SU-DHL-6 (cell line): ENCODE measurements at regions not wholly inside any gene's neighbourhood (a gene's known extent, or its start where the extent isn't known, plus 50 kb on each side); places are given as distances from the start of the nearest gene placed in this dataset.
"Not testable (repeated sequence)": the region's sequence is repeated elsewhere in the genome, so short reads cannot be mapped to it uniquely, and the experiment has no call there.

ENCODE experiments used
- H2AFZ ChIP-seq: fragments of 200-600 bp; sonication (generic); 2 replicates; pipeline ENCODE4 v1.6.1; 2014; ENCODE audit warnings: low read depth, mild to moderate bottlenecking, moderate library complexity, mixed read lengths, antibody characterized with exemption, low read length; ENCODE audit not compliant: severe bottlenecking
- H3F3A ChIP-seq: fragments of 200-600 bp; shearing (Covaris generic); 2 replicates; pipeline ENCODE4 v1.6.0; 2016; ENCODE audit warnings: antibody characterized with exemption, mild to moderate bottlenecking; ENCODE audit not compliant: insufficient read depth
- H3K27ac ChIP-seq: fragments of 200-600 bp; sonication (generic); 2 replicates; pipeline ENCODE4 v1.5.1; 2016; ENCODE audit warnings: low read depth, mild to moderate bottlenecking, low read length, moderate library complexity, mixed read lengths
- H3K27me3 ChIP-seq: fragments of 200-600 bp; sonication (generic), shearing (Covaris generic); 2 replicates; pipeline ENCODE4 v1.6.0; 2014; ENCODE audit warnings: mild to moderate bottlenecking, low read length
- H3K36me3 ChIP-seq: fragments of 200-600 bp; sonication (generic); 2 replicates; pipeline ENCODE4 v1.6.1; 2014; ENCODE audit warnings: mild to moderate bottlenecking, low read length, mixed read lengths
- H3K4me2 ChIP-seq: fragments of 300-600, 200-600 bp; shearing (Covaris generic), sonication (generic); 2 replicates; pipeline ENCODE4 v1.6.0; 2014; ENCODE audit warnings: low read length, low read depth, mild to moderate bottlenecking; ENCODE audit not compliant: poor library complexity, severe bottlenecking
- H3K4me3 ChIP-seq: fragments of 200-600 bp; sonication (generic); 2 replicates; pipeline ENCODE4 v1.5.1; 2014; ENCODE audit warnings: antibody characterized with exemption, low read length, mild to moderate bottlenecking, mixed read lengths; ENCODE audit not compliant: insufficient read depth, poor library complexity, severe bottlenecking
- H3K79me2 ChIP-seq: fragments of 200-600 bp; sonication (generic); 2 replicates; pipeline ENCODE4 v1.6.1; 2014; ENCODE audit warnings: mild to moderate bottlenecking, low read length, moderate library complexity; ENCODE audit not compliant: insufficient read depth
- H3K9ac ChIP-seq: fragments of 200-600 bp; sonication (generic); 2 replicates; pipeline ENCODE4 v1.7.0; 2014; ENCODE audit warnings: mild to moderate bottlenecking, low read length
- H3K9me2 ChIP-seq: fragments of 200-600 bp; sonication (generic); replicated peaks from 2 replicates; pipeline ENCODE4 v1.6.1; 2014; ENCODE audit warnings: low read length; ENCODE audit not compliant: insufficient read depth
- H3K9me3 ChIP-seq: fragments of 200-600 bp; sonication (generic); 2 replicates; pipeline ENCODE4 v1.6.1; 2014; ENCODE audit warnings: low read length, mixed read lengths; ENCODE audit not compliant: insufficient read depth
- H4K20me1 ChIP-seq: fragments of 200-600 bp; sonication (generic); 2 replicates; pipeline ENCODE4 v1.6.1; 2014; ENCODE audit warnings: low read depth, mild to moderate bottlenecking, antibody characterized with exemption, low read length, moderate library complexity, mixed read lengths
- CTCF ChIP-seq: fragments of 200-600 bp; sonication (generic); IDR thresholded peaks from one replicate; pipeline ENCODE4 v1.5.1; 2017; ENCODE audit warnings: antibody characterized with exemption, mild to moderate bottlenecking, low read length, moderate library complexity; ENCODE audit not compliant: insufficient read depth, poor library complexity, severe bottlenecking
- EZH2phosphoT487 ChIP-seq: fragments of 200-600 bp; sonication (generic), shearing (Covaris generic); conservative IDR thresholded peaks from 2 replicates; pipeline ENCODE4 v1.6.1; 2018; ENCODE audit warnings: mild to moderate bottlenecking, antibody characterized with exemption, low read length, moderate library complexity, mixed read lengths

- H3K4me3 ChIP-seq, H3K4me2 ChIP-seq, H2AFZ ChIP-seq, H3K27me3 ChIP-seq, H3K79me2 ChIP-seq, H3K9me2 ChIP-seq, H4K20me1 ChIP-seq, H3K27ac ChIP-seq, H3K36me3 ChIP-seq, H3F3A ChIP-seq, H3K9ac ChIP-seq, H3K9me3 ChIP-seq: not testable (repeated sequence)
These were observed 1100.1 kb downstream of the EPHA3 start for GRCh38 chr3:90207353-90208097.

DNA sequence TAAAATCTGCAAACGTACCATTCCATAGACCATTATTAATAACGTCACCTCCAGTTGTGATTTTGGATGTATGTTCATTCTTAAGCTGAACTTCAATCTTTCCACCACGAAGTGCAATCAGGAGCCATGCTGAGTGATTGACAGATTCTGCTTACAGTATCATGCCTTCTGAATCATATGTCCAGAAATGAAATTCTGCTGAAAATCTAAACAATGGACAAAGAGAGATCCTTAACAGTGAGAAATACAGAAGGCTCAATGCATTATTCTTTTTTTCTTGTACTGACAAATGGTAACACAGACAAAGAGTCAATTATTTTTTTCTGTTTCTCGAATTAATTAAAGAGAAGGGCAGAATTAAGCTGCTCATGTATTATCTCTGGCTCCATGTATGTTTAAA, 1114.5 kb downstream of the EPHA3 start:
- Histone ChIP-seq H2AFZ (no peak overlapping the region), H3K9me3 (no peaks in the 10 kb centered on the region), H3K9me2 (no peaks in the 10 kb centered on the region), H3K4me2 (no peak overlapping the region), H3K9ac (no peak overlapping the region), H3K27ac (no peak overlapping the region), H3K4me3 (no peak overlapping the region), H3K36me3 (no peaks in the 10 kb centered on the region), H3K27me3 (no peaks in the 10 kb centered on the region), H4K20me1 (no peaks in the 10 kb centered on the region), H3K79me2 (no peaks in the 10 kb centered on the region), H3F3A (no peaks in the 10 kb centered on the region)
- TF ChIP-seq EZH2phosphoT487, result no peak
- no peak for TF ChIP-seq CTCF

- Histone ChIP-seq H3K27me3 (no peaks in the 10 kb centered on the region), H3K27ac (no peak overlapping the region), H3K9ac (no peak overlapping the region), H3K9me3 (no peaks in the 10 kb centered on the region), H4K20me1 (no peaks in the 10 kb centered on the region), H3K36me3 (no peaks in the 10 kb centered on the region), H3K4me2 (no peak overlapping the region), H3K4me3 (no peak overlapping the region), H3K9me2 (no peaks in the 10 kb centered on the region), H3K79me2 (no peaks in the 10 kb centered on the region), H3F3A (no peaks in the 10 kb centered on the region), H2AFZ (no peak overlapping the region)
- TF ChIP-seq CTCF (no peak), EZH2phosphoT487 (no peak)
These were observed 1134.1 kb downstream of the EPHA3 start for GRCh38 chr3:90241481-90241880.

GRCh38 chr3:90253131-90253530, 1145.7 kb downstream of the EPHA3 start:
- H3K9me3 ChIP-seq, result no peaks in the 10 kb centered on the region
- peak overlapping the region; percentile 86 for H2AFZ ChIP-seq
- H3K27me3 ChIP-seq, result no peaks in the 10 kb centered on the region
- H3K4me2 ChIP-seq, result peak overlapping the region; percentile 54
- no peak overlapping the region for H3K9ac ChIP-seq
- no peak overlapping the region for H3K4me3 ChIP-seq
- H3K27ac ChIP-seq, result no peak overlapping the region
- H3K79me2 ChIP-seq, result no peaks in the 10 kb centered on the region
- no peaks in the 10 kb centered on the region for H3F3A ChIP-seq
- no peaks in the 10 kb centered on the region for H4K20me1 ChIP-seq
- H3K36me3 ChIP-seq, result no peaks in the 10 kb centered on the region
- TF ChIP-seq CTCF (no peak), EZH2phosphoT487 (no peak)
- no peaks in the 10 kb centered on the region for H3K9me2 ChIP-seq
